ENCODE measurements at regions not wholly inside any gene's neighbourhood (a gene's known extent, or its start where the extent isn't known, plus 50 kb on each side); places are given as distances from the start of the nearest gene placed in this dataset.
"Not testable (repeated sequence)": the region's sequence is repeated elsewhere in the genome, so short reads cannot be mapped to it uniquely, and the experiment has no call there.

DNA sequence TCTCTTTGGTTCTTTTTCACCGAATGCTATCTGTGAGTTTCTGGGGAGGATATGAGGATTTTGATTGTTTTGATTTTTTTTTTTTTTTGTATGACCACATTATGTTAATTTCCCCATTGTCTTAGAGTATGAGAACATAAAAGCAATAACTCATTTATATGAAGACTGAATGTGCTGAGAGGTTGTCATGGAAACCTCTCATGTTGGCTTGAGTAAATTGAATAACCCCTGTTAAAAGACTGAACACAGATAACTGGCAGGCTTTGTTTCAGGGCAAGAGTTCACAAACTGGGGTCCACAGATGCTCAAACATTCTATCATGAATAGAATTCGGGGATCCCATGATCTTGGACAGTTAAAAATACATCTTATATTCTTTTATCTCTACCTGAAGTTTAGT, 129.4 kb downstream of the NPIPA7 start:
- TF ChIP-seq CTCF, POLR2A (IDR thresholded peaks at IDR 0.05): not testable (repeated sequence)

Data from testis (tissue), 2 donors.